GM23338 (cell line): ENCODE measurements at regions not wholly inside any gene's neighbourhood (a gene's known extent, or its start where the extent isn't known, plus 50 kb on each side); places are given as distances from the start of the nearest gene placed in this dataset.

Experiments used
- ATAC-seq: fragments of 200-7000 bp; cut with Tn5 transposase; 3 replicates; pipeline ENCODE4 v1.9.1; 2020
- DNase-seq: peaks from one replicate; pipeline ENCODE4 v3.0.0-alpha.2; 2015; ENCODE audit warnings: low spot score
- H2AFZ ChIP-seq: fragments of 200-600 bp; sonication (generic); 2 replicates; pipeline ENCODE4 v1.8.0; 2016; ENCODE audit warnings: antibody characterized with exemption, mild to moderate bottlenecking, moderate library complexity
- H3F3A ChIP-seq: fragments of 200-600 bp; sonication (generic); replicated peaks from 2 replicates; pipeline ENCODE4 v1.8.0; 2017; ENCODE audit warnings: antibody characterized with exemption, mixed run types, low read depth
- H3K27ac ChIP-seq: fragments of 200-600 bp; sonication (generic); 2 replicates; pipeline ENCODE4 v1.6.1; 2016; ENCODE audit warnings: low read depth
- H3K27me3 ChIP-seq: fragments of 200-600 bp; sonication (generic); 2 replicates; pipeline ENCODE4 v1.8.0; 2016; ENCODE audit warnings: mild to moderate bottlenecking, mixed run types, moderate library complexity; ENCODE audit not compliant: insufficient read depth
- H3K36me3 ChIP-seq: fragments of 200-600 bp; sonication (generic); 2 replicates; pipeline ENCODE4 v1.8.0; 2016; ENCODE audit warnings: mild to moderate bottlenecking; ENCODE audit not compliant: insufficient read depth
- H3K4me1 ChIP-seq: fragments of 200-600 bp; sonication (generic); 2 replicates; pipeline ENCODE4 v1.8.0; 2016; ENCODE audit warnings: mild to moderate bottlenecking, moderate library complexity; ENCODE audit not compliant: insufficient read depth
- H3K4me2 ChIP-seq: fragments of 200-600 bp; sonication (generic); 2 replicates; pipeline ENCODE4 v1.7.1; 2017; ENCODE audit warnings: mixed run types
- H3K4me3 ChIP-seq: fragments of 200-600 bp; sonication (generic); 2 replicates; pipeline ENCODE4 v1.6.1; 2016; ENCODE audit warnings: mixed run types
- H3K79me2 ChIP-seq: fragments of 200-600 bp; sonication (generic); replicated peaks from 2 replicates; pipeline ENCODE4 v1.8.0; 2017; ENCODE audit warnings: mild to moderate bottlenecking; ENCODE audit not compliant: insufficient read depth
- H3K9me2 ChIP-seq: fragments of 200-600 bp; sonication (generic); 2 replicates; pipeline ENCODE4 v1.8.0; 2017; ENCODE audit not compliant: insufficient read depth
- H4K20me1 ChIP-seq: fragments of 200-600 bp; sonication (generic); replicated peaks from 2 replicates; pipeline ENCODE4 v1.8.0; 2017; ENCODE audit warnings: mild to moderate bottlenecking; ENCODE audit not compliant: insufficient read depth
- H3K27ac Mint-ChIP-seq: 2 replicates; pipeline ENCODE4 v1.8.0; 2020; ENCODE audit warnings: inconsistent platforms, mild to moderate bottlenecking, moderate library complexity, mixed read lengths
- H3K27me3 Mint-ChIP-seq: 3 replicates; pipeline ENCODE4 v1.8.0; 2022; ENCODE audit warnings: low read depth, mild to moderate bottlenecking, moderate library complexity, mixed read lengths, inconsistent platforms; ENCODE audit not compliant: insufficient read depth, poor library complexity
- H3K36me3 Mint-ChIP-seq: 3 replicates; pipeline ENCODE4 v1.8.0; 2021; ENCODE audit warnings: low read depth, mild to moderate bottlenecking, inconsistent platforms, moderate library complexity, mixed read lengths
- H3K4me1 Mint-ChIP-seq: 3 replicates; pipeline ENCODE4 v1.8.0; 2020; ENCODE audit warnings: mild to moderate bottlenecking, inconsistent platforms, mixed read lengths
- H3K4me3 Mint-ChIP-seq: 3 replicates; pipeline ENCODE4 v1.8.0; 2021; ENCODE audit warnings: moderate library complexity, mild to moderate bottlenecking, inconsistent platforms, mixed read lengths
- H3K9me3 Mint-ChIP-seq: 3 replicates; pipeline ENCODE4 v1.8.0; 2020; ENCODE audit warnings: moderate library complexity, mild to moderate bottlenecking, inconsistent platforms, mixed read lengths
- CREB1 ChIP-seq: fragments of 250-450 bp; sonication (Bioruptor Pico); IDR thresholded peaks from 2 replicates; pipeline ENCODE4 v1.5.0; 2020; ENCODE audit warnings: low read depth, mild to moderate bottlenecking, moderate library complexity
- CTCF ChIP-seq, 2 experiments: fragments of 200-600 bp in 1 of 2; sonication (generic) in 1 of 2; conservative IDR thresholded peaks; 2 replicates each; pipeline versions ENCODE4 v1.5.1 to v1.6.1; 2016 to 2017; ENCODE audit warnings: antibody characterized with exemption in 2 of 2, low read depth in 2 of 2, mild to moderate bottlenecking in 2 of 2, moderate library complexity in 1 of 2
- ETS1 ChIP-seq: IDR thresholded peaks from 2 replicates; pipeline ENCODE4 v1.6.1; 2016; ENCODE audit warnings: antibody characterized with exemption
- EZH2phosphoT487 ChIP-seq: fragments of 200-600 bp; sonication (generic); IDR thresholded peaks from one replicate; pipeline ENCODE4 v1.8.1; 2018; ENCODE audit warnings: antibody characterized with exemption; ENCODE audit not compliant: unreplicated experiment
- NANOG ChIP-seq: IDR thresholded peaks from 2 replicates; pipeline ENCODE4 v1.6.1; 2016; ENCODE audit warnings: antibody characterized with exemption, borderline replicate concordance
- POLR2AphosphoS5 ChIP-seq: IDR thresholded peaks from 2 replicates; pipeline ENCODE4 v1.6.1; 2016; ENCODE audit warnings: antibody characterized with exemption, low read depth
- STAT1 ChIP-seq: IDR thresholded peaks from one replicate; pipeline ENCODE4 v1.6.1; 2016; ENCODE audit warnings: antibody characterized with exemption; ENCODE audit not compliant: unreplicated experiment
- ZNF114 ChIP-seq: fragments of 250-450 bp; sonication (Bioruptor Pico); IDR thresholded peaks from 2 replicates; pipeline ENCODE4 v1.5.0; 2020; ENCODE audit warnings: mild to moderate bottlenecking, moderate library complexity
- ZNF331 ChIP-seq: fragments of 250-450 bp; sonication (Bioruptor Pico); IDR thresholded peaks from 2 replicates; pipeline ENCODE4 v1.5.0; 2020; ENCODE audit warnings: low read depth, mild to moderate bottlenecking, moderate library complexity
- ZNF462 ChIP-seq: fragments of 250-450 bp; sonication (Bioruptor Pico); IDR thresholded peaks from 2 replicates; pipeline ENCODE4 v1.5.0; 2020; ENCODE audit warnings: mild to moderate bottlenecking, moderate library complexity
- TF ChIP-seq, protein P1 (sequence below): IDR thresholded peaks from one replicate; pipeline ENCODE4 v1.6.1; 2018; ENCODE audit warnings: antibody characterized with exemption; ENCODE audit not compliant: unreplicated experiment

DNA sequence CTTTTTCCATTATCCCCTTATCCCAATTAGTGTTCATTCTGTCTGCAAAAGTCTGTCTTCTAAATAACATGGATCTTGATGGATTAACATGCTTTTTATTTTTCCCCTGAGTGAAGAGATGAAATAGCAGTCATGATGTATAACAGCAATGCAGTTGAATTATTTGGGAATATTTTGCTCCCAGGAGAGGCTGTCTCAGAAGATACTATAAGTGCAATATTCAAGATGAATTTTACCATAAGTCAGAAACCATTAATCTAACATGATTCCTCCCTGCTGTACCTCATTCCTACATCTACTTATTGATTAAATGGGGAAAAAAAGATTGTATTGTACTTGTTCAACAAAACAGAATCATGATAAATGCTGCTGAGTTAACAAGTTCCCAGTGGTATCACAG, 233.2 kb upstream of the KCNIP4 start (continued):
- TF ChIP-seq ETS1, result no peak
- no peak for TF ChIP-seq CTCF (conservative IDR thresholded peaks at IDR 0.05; ENCODE audit: low read depth in 2 of 2)
- TF ChIP-seq ZNF462 (CRISPR knock-in tag), result no peak

DNA sequence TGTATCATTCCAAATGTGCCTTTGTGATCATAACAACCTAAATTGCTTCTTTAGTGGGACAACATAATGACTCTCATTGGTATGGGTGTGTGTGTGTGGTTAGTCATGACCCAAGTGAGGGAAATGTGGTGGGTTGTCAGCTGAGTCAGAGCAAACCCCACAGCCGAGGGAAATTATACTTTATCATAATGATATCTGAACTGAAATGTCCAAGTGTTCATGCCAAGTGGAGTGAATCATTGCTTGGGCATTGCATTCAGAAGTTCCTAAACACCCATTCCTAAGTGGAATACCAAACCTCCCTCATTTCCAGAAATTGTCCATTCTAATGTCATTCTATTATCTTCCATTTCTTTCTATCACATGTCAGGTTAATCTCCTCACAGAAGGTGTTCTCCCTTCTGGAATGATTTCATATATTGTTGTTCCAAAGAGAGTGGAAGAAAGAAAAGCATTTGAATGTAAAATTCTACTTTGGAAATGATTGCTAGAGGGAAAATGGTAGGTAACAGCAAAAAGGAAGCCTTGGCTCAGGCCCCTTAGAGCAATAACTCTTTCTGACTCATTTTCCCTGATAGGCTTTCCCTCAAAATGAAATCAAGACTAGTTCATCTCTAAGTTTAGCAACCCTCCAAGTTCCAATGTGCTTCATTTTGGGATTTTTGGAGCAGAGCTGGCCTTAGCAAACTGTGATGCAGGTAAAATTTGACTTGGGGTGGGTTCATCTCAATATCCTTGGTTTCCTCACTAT, 230.7 kb upstream of the KCNIP4 start:
- H3K4me1 ChIP-seq, result no peaks in the 10 kb centered on the region
- H3K4me3 ChIP-seq, result no peak overlapping the region
- Mint-ChIP-seq H3K4me1 (no peaks in the 10 kb centered on the region), H3K4me3 (no peak overlapping the region), H3K27me3 (no peaks in the 10 kb centered on the region), H3K36me3 (peaks cover 16% of the 10 kb centered on the region; the same call in 2 of the 3 replicates), H3K9me3 (peaks cover 30% of the 10 kb centered on the region), H3K27ac (no peak overlapping the region)
- no peak for ATAC-seq
- DNase-seq, result no peak
- no peak overlapping the region for H3K27ac ChIP-seq
- no peaks in the 10 kb centered on the region for H3K27me3 ChIP-seq
- H2AFZ ChIP-seq, result no peak overlapping the region
- no peaks in the 10 kb centered on the region for H3K36me3 ChIP-seq
- H3K79me2 ChIP-seq, result no peaks in the 10 kb centered on the region
- no peaks in the 10 kb centered on the region for H3F3A ChIP-seq
- no peaks in the 10 kb centered on the region for H4K20me1 ChIP-seq
- H3K4me2 ChIP-seq, result no peak overlapping the region
- H3K9me2 ChIP-seq, result no peaks in the 10 kb centered on the region
- TF ChIP-seq CREB1 (CRISPR knock-in tag) (no peak), EZH2phosphoT487 (no peak), STAT1 (no peak), NANOG (no peak), ZNF114 (CRISPR knock-in tag) (no peak), ZNF331 (CRISPR knock-in tag) (no peak), POLR2AphosphoS5 (no peak)
- TF ChIP-seq, protein P1, sequence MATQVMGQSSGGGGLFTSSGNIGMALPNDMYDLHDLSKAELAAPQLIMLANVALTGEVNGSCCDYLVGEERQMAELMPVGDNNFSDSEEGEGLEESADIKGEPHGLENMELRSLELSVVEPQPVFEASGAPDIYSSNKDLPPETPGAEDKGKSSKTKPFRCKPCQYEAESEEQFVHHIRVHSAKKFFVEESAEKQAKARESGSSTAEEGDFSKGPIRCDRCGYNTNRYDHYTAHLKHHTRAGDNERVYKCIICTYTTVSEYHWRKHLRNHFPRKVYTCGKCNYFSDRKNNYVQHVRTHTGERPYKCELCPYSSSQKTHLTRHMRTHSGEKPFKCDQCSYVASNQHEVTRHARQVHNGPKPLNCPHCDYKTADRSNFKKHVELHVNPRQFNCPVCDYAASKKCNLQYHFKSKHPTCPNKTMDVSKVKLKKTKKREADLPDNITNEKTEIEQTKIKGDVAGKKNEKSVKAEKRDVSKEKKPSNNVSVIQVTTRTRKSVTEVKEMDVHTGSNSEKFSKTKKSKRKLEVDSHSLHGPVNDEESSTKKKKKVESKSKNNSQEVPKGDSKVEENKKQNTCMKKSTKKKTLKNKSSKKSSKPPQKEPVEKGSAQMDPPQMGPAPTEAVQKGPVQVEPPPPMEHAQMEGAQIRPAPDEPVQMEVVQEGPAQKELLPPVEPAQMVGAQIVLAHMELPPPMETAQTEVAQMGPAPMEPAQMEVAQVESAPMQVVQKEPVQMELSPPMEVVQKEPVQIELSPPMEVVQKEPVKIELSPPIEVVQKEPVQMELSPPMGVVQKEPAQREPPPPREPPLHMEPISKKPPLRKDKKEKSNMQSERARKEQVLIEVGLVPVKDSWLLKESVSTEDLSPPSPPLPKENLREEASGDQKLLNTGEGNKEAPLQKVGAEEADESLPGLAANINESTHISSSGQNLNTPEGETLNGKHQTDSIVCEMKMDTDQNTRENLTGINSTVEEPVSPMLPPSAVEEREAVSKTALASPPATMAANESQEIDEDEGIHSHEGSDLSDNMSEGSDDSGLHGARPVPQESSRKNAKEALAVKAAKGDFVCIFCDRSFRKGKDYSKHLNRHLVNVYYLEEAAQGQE, result no peak
